Left ventricle myocardium inferior (tissue), 1 donor: ENCODE measurements at regions not wholly inside any gene's neighbourhood (a gene's known extent, or its start where the extent isn't known, plus 50 kb on each side); places are given as distances from the start of the nearest gene placed in this dataset.

Experiments
- DNase-seq: peaks from one replicate; pipeline ENCODE4 v3.0.0-alpha.2; 2020
- H3K27ac ChIP-seq: fragments of 200-600 bp; replicated peaks from 2 replicates; pipeline ENCODE4 v1.8.0; 2021
- H3K27me3 ChIP-seq: fragments of 200-600 bp; 2 replicates; pipeline ENCODE4 v1.8.0; 2021; ENCODE audit warnings: low read depth
- H3K36me3 ChIP-seq: fragments of 200-600 bp; 2 replicates; pipeline ENCODE4 v1.8.0; 2021
- H3K4me1 ChIP-seq: fragments of 200-600 bp; 2 replicates; pipeline ENCODE4 v1.8.0; 2021
- H3K4me3 ChIP-seq: fragments of 200-600 bp; 2 replicates; pipeline ENCODE4 v1.8.0; 2021; ENCODE audit warnings: mild to moderate bottlenecking, moderate library complexity
- H3K9me3 ChIP-seq: fragments of 200-600 bp; replicated peaks from 2 replicates; pipeline ENCODE4 v1.8.0; 2021
- intact Hi-C: fragments of 100-400 bp; cut with micrococcal nuclease; formaldehyde crosslinking; loops from one replicate; pipeline ENCODE4 v1.11.0; 2022
- TF ChIP-seq, protein P1 (sequence below): fragments of 200-600 bp; IDR thresholded peaks from 2 replicates; pipeline ENCODE4 v1.8.0; 2021; ENCODE audit warnings: antibody characterized with exemption, mild to moderate bottlenecking, borderline replicate concordance
- donor health status: DM: no; HTN: yes; CAD: no; lungs with severe emphysema.

DNA sequence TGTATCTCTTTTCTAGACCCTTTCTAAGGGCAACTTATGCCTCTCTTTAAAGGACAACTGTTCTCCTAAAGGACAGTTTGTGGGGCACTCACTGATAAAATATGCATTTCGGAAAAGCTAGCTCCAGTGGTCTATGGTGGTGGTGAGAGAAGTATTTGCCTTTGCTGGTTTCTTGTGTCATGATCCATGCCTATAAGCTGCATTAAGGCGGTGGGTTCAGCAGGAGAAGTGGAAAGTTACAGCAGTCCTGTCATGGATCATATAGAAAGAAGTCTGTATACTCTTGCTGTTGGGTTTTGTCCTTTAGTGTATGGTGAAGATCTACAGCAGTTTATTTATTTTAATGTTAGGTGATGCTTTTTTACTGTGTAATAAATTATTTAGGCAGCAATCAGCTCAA is 563.9 kb upstream of the PSMD7 start:
- Histone ChIP-seq H3K27me3 (no peaks in the 10 kb centered on the region), H3K4me3 (no peak overlapping the region), H3K9me3 (peaks cover 20% of the 10 kb centered on the region), H3K36me3 (no peaks in the 10 kb centered on the region), H3K4me1 (no peaks in the 10 kb centered on the region), H3K27ac (no peak overlapping the region)
- intact Hi-C loops, result no loop called here
- DNase-seq, result no peak
- TF ChIP-seq, protein P1, sequence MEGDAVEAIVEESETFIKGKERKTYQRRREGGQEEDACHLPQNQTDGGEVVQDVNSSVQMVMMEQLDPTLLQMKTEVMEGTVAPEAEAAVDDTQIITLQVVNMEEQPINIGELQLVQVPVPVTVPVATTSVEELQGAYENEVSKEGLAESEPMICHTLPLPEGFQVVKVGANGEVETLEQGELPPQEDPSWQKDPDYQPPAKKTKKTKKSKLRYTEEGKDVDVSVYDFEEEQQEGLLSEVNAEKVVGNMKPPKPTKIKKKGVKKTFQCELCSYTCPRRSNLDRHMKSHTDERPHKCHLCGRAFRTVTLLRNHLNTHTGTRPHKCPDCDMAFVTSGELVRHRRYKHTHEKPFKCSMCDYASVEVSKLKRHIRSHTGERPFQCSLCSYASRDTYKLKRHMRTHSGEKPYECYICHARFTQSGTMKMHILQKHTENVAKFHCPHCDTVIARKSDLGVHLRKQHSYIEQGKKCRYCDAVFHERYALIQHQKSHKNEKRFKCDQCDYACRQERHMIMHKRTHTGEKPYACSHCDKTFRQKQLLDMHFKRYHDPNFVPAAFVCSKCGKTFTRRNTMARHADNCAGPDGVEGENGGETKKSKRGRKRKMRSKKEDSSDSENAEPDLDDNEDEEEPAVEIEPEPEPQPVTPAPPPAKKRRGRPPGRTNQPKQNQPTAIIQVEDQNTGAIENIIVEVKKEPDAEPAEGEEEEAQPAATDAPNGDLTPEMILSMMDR, result no peak

DNA sequence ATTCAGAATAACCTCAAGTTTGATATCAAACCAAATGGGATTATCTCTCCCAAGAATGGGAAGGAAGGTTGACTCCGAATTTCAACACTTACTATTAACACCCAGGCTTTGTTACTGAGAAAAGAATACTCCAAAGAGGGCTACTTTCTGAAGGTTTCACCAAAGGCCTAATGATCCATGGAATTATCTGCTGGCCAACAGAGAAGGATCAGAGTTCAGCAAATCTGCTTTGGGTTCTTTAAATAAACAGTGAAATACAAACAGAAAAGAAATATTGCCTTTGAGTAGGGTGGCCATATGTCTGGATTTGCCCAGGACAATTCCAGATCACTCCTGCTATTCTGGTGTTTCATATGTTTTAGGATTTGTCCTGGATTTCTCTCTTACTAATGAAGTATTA is 564.5 kb upstream of the PSMD7 start:
- no peaks in the 10 kb centered on the region for H3K4me1 ChIP-seq
- H3K4me3 ChIP-seq, result no peak overlapping the region
- H3K36me3 ChIP-seq, result no peaks in the 10 kb centered on the region
- H3K9me3 ChIP-seq, result peaks cover 20% of the 10 kb centered on the region
- H3K27me3 ChIP-seq, result no peaks in the 10 kb centered on the region
- no peak for DNase-seq
- H3K27ac ChIP-seq, result no peak overlapping the region
- intact Hi-C loops, result no loop called here
- TF ChIP-seq, protein P1, result no peak

DNA sequence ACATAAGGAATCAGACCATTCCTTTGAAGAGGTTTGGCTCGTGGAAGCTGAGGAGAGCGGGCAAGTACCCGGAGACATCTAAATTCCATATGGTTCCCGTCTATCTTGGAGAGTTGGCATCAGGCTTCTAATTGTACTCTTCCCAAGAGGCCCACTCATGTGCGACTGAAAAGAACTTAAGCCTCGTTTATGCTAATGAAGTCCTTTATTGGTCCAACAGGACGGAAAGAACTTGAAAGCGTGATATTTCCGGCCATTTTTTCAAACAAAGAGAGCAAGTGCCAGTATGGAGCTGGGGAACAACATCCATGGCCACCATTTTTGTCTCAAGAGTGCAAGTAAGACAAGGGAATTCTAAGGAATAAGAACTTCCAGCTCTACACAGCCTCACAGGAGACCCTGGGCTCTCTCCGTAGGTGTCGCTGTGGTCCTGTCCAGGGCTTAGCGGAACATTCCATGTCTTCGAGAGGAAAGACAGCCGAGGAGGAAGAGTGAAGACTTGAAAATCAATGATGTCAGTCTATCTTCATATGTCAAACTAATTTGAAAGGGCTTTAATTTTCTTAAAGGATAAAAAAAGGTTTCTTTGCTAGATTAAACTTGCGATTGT is 566.0 kb upstream of the PSMD7 start:
- TF ChIP-seq, protein P1, result no peak

DNA sequence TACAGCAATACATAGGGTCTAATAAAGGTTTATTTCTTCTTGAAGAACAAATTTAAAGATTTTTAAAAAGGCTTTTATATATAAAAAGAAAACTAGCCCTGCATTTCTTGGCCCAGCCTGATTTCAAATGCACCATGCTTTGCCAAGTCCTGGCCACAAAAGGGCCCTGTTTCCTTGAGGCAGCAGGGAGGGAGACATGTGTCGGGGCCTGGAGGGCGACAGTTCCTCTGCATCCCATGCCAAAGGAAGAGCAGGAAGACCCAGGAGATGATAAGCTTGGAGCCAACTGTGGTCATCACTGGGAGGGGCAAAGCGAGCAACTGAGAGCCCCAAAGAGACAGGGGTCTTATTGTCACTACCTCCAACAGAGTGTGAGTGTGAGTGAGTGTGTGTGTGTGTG is 571.5 kb upstream of the PSMD7 start:
- Histone ChIP-seq H3K36me3 (no peaks in the 10 kb centered on the region), H3K27me3 (no peaks in the 10 kb centered on the region), H3K27ac (no peak overlapping the region), H3K9me3 (peaks cover 8% of the 10 kb centered on the region), H3K4me3 (no peak overlapping the region), H3K4me1 (no peaks in the 10 kb centered on the region)
- DNase-seq, result no peak
- TF ChIP-seq, protein P1, result no peak
- intact Hi-C loops, result no loop called here

More for the DNA sequence above, 566.0 kb upstream of the PSMD7 start:
- H3K9me3 ChIP-seq, result peaks cover 20% of the 10 kb centered on the region
- no peaks in the 10 kb centered on the region for H3K36me3 ChIP-seq
- no peak overlapping the region for H3K27ac ChIP-seq
- intact Hi-C loops, result no loop called here
- no peaks in the 10 kb centered on the region for H3K4me1 ChIP-seq
- H3K4me3 ChIP-seq, result no peak overlapping the region
- DNase-seq, result no peak
- H3K27me3 ChIP-seq, result no peaks in the 10 kb centered on the region

DNA sequence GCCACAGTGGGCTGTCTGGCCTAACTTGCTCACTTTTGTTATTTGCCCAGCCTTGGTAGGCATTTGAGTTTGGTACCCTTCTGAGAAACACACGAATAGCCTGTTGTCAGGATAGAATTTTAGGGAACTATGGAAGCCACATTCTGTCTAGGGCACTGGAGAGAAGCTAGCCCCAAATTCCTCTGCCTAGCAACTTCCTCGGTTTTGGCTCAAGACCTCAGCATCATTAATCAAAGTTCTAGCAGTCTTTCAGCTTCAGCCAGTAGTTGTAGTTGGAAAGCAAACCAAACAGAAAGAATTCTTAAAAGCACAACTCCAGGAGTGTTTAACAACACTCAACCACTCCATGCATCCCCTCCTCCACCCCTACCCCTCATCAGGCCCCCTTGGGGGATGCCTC is 572.1 kb upstream of the PSMD7 start:
- no peak for DNase-seq
- no peak overlapping the region for H3K27ac ChIP-seq
- H3K36me3 ChIP-seq, result no peaks in the 10 kb centered on the region
- H3K4me3 ChIP-seq, result no peak overlapping the region
- TF ChIP-seq, protein P1, result no peak
- no peaks in the 10 kb centered on the region for H3K4me1 ChIP-seq
- intact Hi-C loops, result no loop called here
- peaks cover 8% of the 10 kb centered on the region for H3K9me3 ChIP-seq
- H3K27me3 ChIP-seq, result no peaks in the 10 kb centered on the region
